Mesenchymal stem cell (in vitro differentiated cells and primary cell): ENCODE measurements at regions not wholly inside any gene's neighbourhood (a gene's known extent, or its start where the extent isn't known, plus 50 kb on each side); places are given as distances from the start of the nearest gene placed in this dataset.

Source experiments
- DNase-seq: peaks from one replicate; pipeline ENCODE4 v3.0.0-alpha.2; 2013
- H2AFZ ChIP-seq: one replicate; pipeline ENCODE4 v1.6.1; 2013; ENCODE audit warnings: low read depth, mild to moderate bottlenecking, control low read depth, inconsistent platforms, low read length, moderate library complexity
- H2AK5ac ChIP-seq: 2 replicates; pipeline ENCODE4 v1.6.1; 2013; ENCODE audit warnings: low read length, moderate library complexity, mild to moderate bottlenecking, inconsistent platforms; ENCODE audit not compliant: severe bottlenecking
- H2BK120ac ChIP-seq: one replicate; pipeline ENCODE4 v1.6.1; 2013; ENCODE audit warnings: low read depth, mild to moderate bottlenecking, inconsistent platforms, low read length, moderate library complexity
- H2BK12ac ChIP-seq, 2 experiments: one replicate each; pipeline ENCODE4 v1.6.1; 2013; ENCODE audit warnings: inconsistent platforms in 2 of 2, low read length in 2 of 2, mild to moderate bottlenecking in 2 of 2, moderate library complexity in 2 of 2, control low read depth in 1 of 2
- H2BK15ac ChIP-seq: one replicate; pipeline ENCODE4 v1.6.1; 2013; ENCODE audit warnings: mild to moderate bottlenecking, low read depth, inconsistent platforms; ENCODE audit not compliant: poor library complexity, severe bottlenecking
- H2BK5ac ChIP-seq: 2 replicates; pipeline ENCODE4 v1.6.1; 2013; ENCODE audit warnings: low read depth, mild to moderate bottlenecking, low read length, control low read depth, inconsistent platforms; ENCODE audit not compliant: poor library complexity, severe bottlenecking
- H3K14ac ChIP-seq, 2 experiments: one replicate each; pipeline ENCODE4 v1.6.1; 2013; ENCODE audit warnings: inconsistent platforms in 2 of 2, low read length in 2 of 2, control low read depth in 1 of 2, mild to moderate bottlenecking in 1 of 2, moderate library complexity in 1 of 2
- H3K18ac ChIP-seq, 2 experiments: one replicate each; pipeline ENCODE4 v1.6.1; 2013; ENCODE audit warnings: inconsistent platforms in 2 of 2, low read length in 2 of 2, control low read depth in 1 of 2, low read depth in 1 of 2, mild to moderate bottlenecking in 1 of 2
- H3K23ac ChIP-seq, 2 experiments: one replicate each; pipeline ENCODE4 v1.6.1; 2013; ENCODE audit warnings: inconsistent platforms in 2 of 2, low read length in 2 of 2, mild to moderate bottlenecking in 2 of 2, moderate library complexity in 2 of 2, control low read depth in 1 of 2
- H3K27ac ChIP-seq: 2 replicates; pipeline ENCODE4 v1.5.1; 2013; ENCODE audit warnings: mild to moderate bottlenecking, moderate library complexity, low read length, control low read depth, inconsistent platforms; ENCODE audit not compliant: poor library complexity, severe bottlenecking
- H3K27me3 ChIP-seq, 2 experiments: 2 replicates each; pipeline versions ENCODE4 v1.6.1 to v1.7.0; 2013; ENCODE audit warnings: low read length in 2 of 2, mild to moderate bottlenecking in 2 of 2, moderate library complexity in 2 of 2, control low read depth in 1 of 2, inconsistent platforms in 1 of 2; ENCODE audit not compliant: control insufficient read depth in 1 of 2, insufficient read depth in 1 of 2
- H3K36me3 ChIP-seq, 2 experiments: 2 replicates each; pipeline versions ENCODE4 v1.6.1 to v1.7.0; 2013; ENCODE audit warnings: low read length in 2 of 2, control low read depth in 1 of 2, inconsistent platforms in 1 of 2, low read depth in 1 of 2, mild to moderate bottlenecking in 1 of 2; ENCODE audit not compliant: insufficient read depth in 2 of 2, control insufficient read depth in 1 of 2
- H3K4ac ChIP-seq, 2 experiments: one replicate each; pipeline ENCODE4 v1.6.1; 2013; ENCODE audit warnings: inconsistent platforms in 2 of 2, low read length in 2 of 2, mild to moderate bottlenecking in 2 of 2, moderate library complexity in 2 of 2, control low read depth in 1 of 2, low read depth in 1 of 2
- H3K4me1 ChIP-seq: 2 replicates; pipeline ENCODE4 v1.6.1; 2013; ENCODE audit warnings: low read depth, low read length, control low read depth; ENCODE audit not compliant: control insufficient read depth, insufficient read depth
- H3K4me2 ChIP-seq: 2 replicates; pipeline ENCODE4 v1.6.1; 2013; ENCODE audit warnings: low read length, mild to moderate bottlenecking, inconsistent platforms; ENCODE audit not compliant: poor library complexity, severe bottlenecking
- H3K4me3 ChIP-seq, 2 experiments: 2 replicates each; pipeline versions ENCODE4 v1.5.1 to v1.7.0; 2013; ENCODE audit warnings: low read length in 2 of 2, mild to moderate bottlenecking in 2 of 2, control low read depth in 1 of 2, low read depth in 1 of 2; ENCODE audit not compliant: insufficient read depth in 1 of 2
- H3K79me1 ChIP-seq: replicated peaks from 2 replicates; pipeline ENCODE4 v1.6.1; 2013; ENCODE audit warnings: mild to moderate bottlenecking, control low read depth, low read length, inconsistent platforms; ENCODE audit not compliant: poor library complexity, severe bottlenecking
- H3K9ac ChIP-seq: 2 replicates; pipeline ENCODE4 v1.7.0; 2013; ENCODE audit warnings: mild to moderate bottlenecking, low read length, moderate library complexity
- H3K9me3 ChIP-seq: 2 replicates; pipeline ENCODE4 v1.7.0; 2013; ENCODE audit warnings: mild to moderate bottlenecking, low read length; ENCODE audit not compliant: control insufficient read depth
- H4K8ac ChIP-seq: one replicate; pipeline ENCODE4 v1.6.1; 2013; ENCODE audit warnings: inconsistent platforms, mild to moderate bottlenecking, low read length, moderate library complexity
- H4K91ac ChIP-seq: one replicate; pipeline ENCODE4 v1.6.1; 2013; ENCODE audit warnings: mild to moderate bottlenecking, low read length, inconsistent platforms
- WGBS: methylation state at CpG from one replicate; pipeline ENCODE4 v1.1.7; 2013; ENCODE audit warnings: mixed read lengths; 5-methylcytosine and 5-hydroxymethylcytosine counted together

DNA sequence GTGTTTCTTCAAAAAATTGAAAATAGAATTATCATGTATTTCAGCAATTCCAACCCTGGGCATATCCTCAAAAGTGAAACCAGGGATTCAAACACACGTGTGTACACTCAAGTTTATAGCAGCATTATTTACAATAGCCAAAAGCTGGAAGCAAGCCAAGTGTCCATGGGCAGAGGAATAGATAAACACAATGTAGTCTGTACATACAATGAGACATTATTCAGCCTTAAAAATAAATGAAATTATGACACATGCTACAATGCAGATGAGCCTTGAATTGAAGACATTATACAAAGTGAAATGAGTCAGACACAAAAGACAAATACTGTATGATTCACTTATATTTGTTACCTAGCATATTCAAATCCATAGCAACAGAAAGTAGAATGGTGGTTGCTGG lies 853.4 kb downstream of the STIM2 start:
- Histone ChIP-seq H4K91ac (no peak overlapping the region), H2BK12ac (no peak overlapping the region), H3K4me2 (no peak overlapping the region), H3K9ac (no peak overlapping the region), H3K9me3 (no peaks in the 10 kb centered on the region), H3K14ac (no peak overlapping the region), H3K23ac (no peak overlapping the region), H2AFZ (no peak overlapping the region), H3K18ac (no peak overlapping the region), H2BK5ac (no peak overlapping the region), H3K79me1 (no peaks in the 10 kb centered on the region), H3K27me3 (no peaks in the 10 kb centered on the region), H3K4ac (no peak overlapping the region), H2AK5ac (no peak overlapping the region), H3K27ac (no peak overlapping the region), H2BK15ac (no peak overlapping the region), H2BK120ac (no peak overlapping the region), H3K4me1 (no peaks in the 10 kb centered on the region), H4K8ac (no peak overlapping the region), H3K4me3 (no peak overlapping the region), H3K36me3 (no peaks in the 10 kb centered on the region)
- WGBS = no CpG with 5 or more reads among the region's 1 CpG
- peak; percentile 28 for DNase-seq

DNA sequence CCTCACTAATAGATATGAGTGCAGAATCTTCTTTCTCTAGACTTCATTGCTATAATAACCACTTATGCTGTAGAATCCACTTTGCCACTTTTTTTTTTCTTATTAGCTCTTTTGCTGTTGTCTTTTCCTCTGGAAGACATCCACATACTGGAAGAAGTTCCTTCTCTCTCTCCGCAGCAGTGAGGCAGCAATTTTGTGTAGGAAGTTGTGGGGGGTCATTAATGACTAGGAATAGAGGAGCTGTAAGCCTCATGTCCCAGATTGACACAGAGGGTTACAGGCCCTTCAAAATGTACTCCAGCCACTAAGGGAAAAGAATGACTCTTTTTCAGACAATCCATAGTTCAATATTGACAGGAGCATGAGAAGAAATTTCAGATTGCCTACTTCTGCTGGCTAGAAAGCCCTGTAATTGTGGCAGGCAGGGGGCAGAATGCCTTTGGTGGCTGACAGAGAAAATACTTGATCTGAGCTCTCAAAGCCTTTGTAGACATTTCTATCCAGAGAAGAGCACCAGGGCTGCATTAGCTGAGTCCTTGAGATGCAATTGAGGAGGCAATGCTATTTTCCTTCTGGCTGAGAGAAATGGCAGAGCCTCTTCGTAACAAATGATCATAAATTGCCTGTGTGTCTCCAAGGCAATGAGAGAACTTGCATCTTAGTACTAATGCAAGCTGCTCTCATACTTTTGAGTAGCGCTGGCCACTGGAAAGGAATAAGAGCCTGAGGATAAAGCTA lies 856.2 kb downstream of the STIM2 start:
- H2BK15ac ChIP-seq = no peak overlapping the region
- no peaks in the 10 kb centered on the region for H3K79me1 ChIP-seq
- no peak overlapping the region for H4K8ac ChIP-seq
- no peaks in the 10 kb centered on the region for H3K9me3 ChIP-seq
- no peak overlapping the region for H2BK5ac ChIP-seq
- no peak for DNase-seq
- no peaks in the 10 kb centered on the region for H3K4me1 ChIP-seq
- no peak overlapping the region for H3K9ac ChIP-seq
- 82% methylated on average over 2 of the region's 3 CpGs for WGBS
- no peak overlapping the region for H3K4ac ChIP-seq
- H2BK12ac ChIP-seq = no peak overlapping the region
- H4K91ac ChIP-seq = no peak overlapping the region
- no peak overlapping the region for H3K14ac ChIP-seq
- no peak overlapping the region for H3K4me2 ChIP-seq
- no peak overlapping the region for H2AFZ ChIP-seq
- no peak overlapping the region for H3K4me3 ChIP-seq
- H3K23ac ChIP-seq = no peak overlapping the region
- no peak overlapping the region for H3K18ac ChIP-seq
- no peaks in the 10 kb centered on the region for H3K36me3 ChIP-seq
- no peak overlapping the region for H3K27ac ChIP-seq
- H2BK120ac ChIP-seq = no peak overlapping the region
- no peaks in the 10 kb centered on the region for H3K27me3 ChIP-seq
- no peak overlapping the region for H2AK5ac ChIP-seq

DNA sequence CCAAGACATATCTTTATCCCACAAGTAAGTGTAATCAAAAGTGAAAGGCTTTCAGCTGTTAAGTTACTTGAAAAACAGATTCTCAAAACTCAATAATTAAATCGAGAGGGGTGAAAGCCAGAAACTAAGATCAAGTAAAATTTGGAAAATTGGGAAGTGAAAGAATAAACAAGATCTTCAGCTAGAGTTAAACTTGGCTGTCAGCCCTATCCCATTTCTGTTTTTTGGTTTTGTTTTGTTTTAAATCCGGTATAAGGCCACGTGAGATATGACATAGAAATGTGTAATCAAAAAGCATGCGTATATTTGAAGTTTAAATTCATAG lies 856.8 kb downstream of the STIM2 start:
- Histone ChIP-seq H2BK15ac (no peak overlapping the region), H2BK120ac (no peak overlapping the region), H3K27ac (no peak overlapping the region), H4K91ac (no peak overlapping the region), H2BK5ac (no peak overlapping the region), H3K9ac (no peak overlapping the region), H3K4me1 (no peaks in the 10 kb centered on the region), H2AFZ (no peak overlapping the region), H2BK12ac (no peak overlapping the region), H2AK5ac (no peak overlapping the region), H4K8ac (no peak overlapping the region), H3K4me2 (no peak overlapping the region), H3K4ac (no peak overlapping the region), H3K4me3 (no peak overlapping the region), H3K14ac (no peak overlapping the region), H3K23ac (no peak overlapping the region), H3K36me3 (no peaks in the 10 kb centered on the region), H3K79me1 (no peaks in the 10 kb centered on the region), H3K9me3 (no peaks in the 10 kb centered on the region), H3K27me3 (no peaks in the 10 kb centered on the region), H3K18ac (no peak overlapping the region)
- DNase-seq = no peak
- 97% methylated on average over 3 of the region's 4 CpGs for WGBS

DNA sequence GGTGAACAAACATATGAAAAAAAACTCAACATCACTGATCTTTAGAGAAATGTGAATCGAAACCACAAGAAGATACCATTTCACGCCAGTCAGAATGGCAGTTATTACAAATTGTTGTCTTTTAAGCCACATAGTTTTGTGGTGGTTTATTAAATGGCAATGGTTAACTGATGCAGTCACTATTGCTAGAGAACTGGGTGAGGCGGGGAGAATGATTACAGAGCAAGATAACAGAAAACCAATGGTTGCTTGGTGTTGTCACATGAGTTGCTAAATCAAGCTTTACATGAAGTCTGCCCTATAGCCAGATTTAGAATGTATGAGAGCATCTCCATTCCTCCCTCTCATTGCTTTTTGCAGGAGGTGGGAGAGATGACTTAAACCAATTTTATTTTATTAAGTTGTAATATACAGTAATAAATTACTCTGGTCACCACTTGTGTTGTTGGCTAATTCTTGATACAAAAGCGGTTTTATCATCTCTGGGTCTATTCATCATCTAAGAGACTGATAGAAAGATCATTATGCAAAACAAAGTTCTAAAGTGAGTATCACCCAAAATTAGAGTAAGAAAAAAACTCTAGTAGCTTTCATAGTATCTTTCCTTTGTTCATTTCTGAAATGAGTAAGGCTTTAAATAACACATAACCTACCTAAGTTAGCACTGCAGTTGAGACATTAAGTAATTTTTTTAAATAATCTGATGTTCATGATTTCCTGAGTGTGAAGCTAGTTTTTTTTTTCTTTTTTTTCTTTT lies 859.5 kb downstream of the STIM2 start:
- H2BK5ac ChIP-seq = no peak overlapping the region
- H4K8ac ChIP-seq = no peak overlapping the region
- H3K27me3 ChIP-seq = no peaks in the 10 kb centered on the region
- no peak overlapping the region for H2AK5ac ChIP-seq
- no peak overlapping the region for H2AFZ ChIP-seq
- H4K91ac ChIP-seq = no peak overlapping the region
- H3K4ac ChIP-seq = no peak overlapping the region
- H3K4me3 ChIP-seq = no peak overlapping the region
- no peak overlapping the region for H3K14ac ChIP-seq
- no peak overlapping the region for H3K9ac ChIP-seq
- H2BK15ac ChIP-seq = no peak overlapping the region
- H3K18ac ChIP-seq = no peak overlapping the region
- WGBS = 96% methylated on average over 3 of the region's 4 CpGs
- no peaks in the 10 kb centered on the region for H3K9me3 ChIP-seq
- H3K4me2 ChIP-seq = no peak overlapping the region
- H3K27ac ChIP-seq = no peak overlapping the region
- no peak overlapping the region for H2BK12ac ChIP-seq
- no peaks in the 10 kb centered on the region for H3K79me1 ChIP-seq
- no peak for DNase-seq
- no peaks in the 10 kb centered on the region for H3K4me1 ChIP-seq
- H3K36me3 ChIP-seq = no peaks in the 10 kb centered on the region
- H3K23ac ChIP-seq = no peak overlapping the region
- no peak overlapping the region for H2BK120ac ChIP-seq
